ENCODE measurements at regions not wholly inside any gene's neighbourhood (a gene's known extent, or its start where the extent isn't known, plus 50 kb on each side); places are given as distances from the start of the nearest gene placed in this dataset.
A peak's percentile ranks its signal among the peaks of the same experiment; 100 is the strongest.
"Not testable (repeated sequence)": the region's sequence is repeated elsewhere in the genome, so short reads cannot be mapped to it uniquely, and the experiment has no call there.

- peak; percentile 38 for TF ChIP-seq CTCF (IDR thresholded peaks at IDR 0.05; ENCODE audit: borderline replicate concordance, control extremely low read depth, extremely low read depth, insufficient read depth, missing control alignments)
- DNase-seq (ENCODE audit: low spot score) = peak; percentile 19
- in situ Hi-C loops (cut with MboI; ENCODE audit: low sequenced_read_pairs, unreplicated experiment) = no loop called here
These were observed 594.9 kb downstream of the REEP3 start for GRCh38 chr10:64115908-64116643.

- no peak for DNase-seq (ENCODE audit: low spot score)
- no peak for TF ChIP-seq CTCF (IDR thresholded peaks at IDR 0.05; ENCODE audit: borderline replicate concordance, control extremely low read depth, extremely low read depth, insufficient read depth, missing control alignments)
- in situ Hi-C loops (cut with MboI; ENCODE audit: low sequenced_read_pairs, unreplicated experiment) = no loop called here
These were observed 595.5 kb downstream of the REEP3 start for GRCh38 chr10:64116707-64117106.

GRCh38 chr10:64118736-64119135 lies 597.5 kb downstream of the REEP3 start:
- no peak for DNase-seq (ENCODE audit: low spot score)
- in situ Hi-C loops (cut with MboI; ENCODE audit: low sequenced_read_pairs, unreplicated experiment) = no loop called here
- TF ChIP-seq CTCF (IDR thresholded peaks at IDR 0.05; ENCODE audit: borderline replicate concordance, control extremely low read depth, extremely low read depth, insufficient read depth, missing control alignments) = no peak

- in situ Hi-C loops (cut with MboI; ENCODE audit: low sequenced_read_pairs, unreplicated experiment); DNase-seq (ENCODE audit: low spot score): not testable (repeated sequence)
These were observed 599.2 kb downstream of the REEP3 start for GRCh38 chr10:64120301-64120980.

GRCh38 chr10:64130152-64130551 lies 609.0 kb downstream of the REEP3 start:
- in situ Hi-C loops (cut with MboI; ENCODE audit: low sequenced_read_pairs, unreplicated experiment) = no loop called here
- TF ChIP-seq CTCF (IDR thresholded peaks at IDR 0.05; ENCODE audit: borderline replicate concordance, control extremely low read depth, extremely low read depth, insufficient read depth, missing control alignments) = no peak
- DNase-seq (ENCODE audit: low spot score) = no peak

- in situ Hi-C loops (cut with MboI; ENCODE audit: low sequenced_read_pairs, unreplicated experiment) = no loop called here
- no peak for DNase-seq (ENCODE audit: low spot score)
- no peak for TF ChIP-seq CTCF (IDR thresholded peaks at IDR 0.05; ENCODE audit: borderline replicate concordance, control extremely low read depth, extremely low read depth, insufficient read depth, missing control alignments)
These were observed 613.5 kb downstream of the REEP3 start for GRCh38 chr10:64134676-64135075.

- in situ Hi-C loops (cut with MboI; ENCODE audit: low sequenced_read_pairs, unreplicated experiment) = no loop called here
- TF ChIP-seq CTCF (IDR thresholded peaks at IDR 0.05; ENCODE audit: borderline replicate concordance, control extremely low read depth, extremely low read depth, insufficient read depth, missing control alignments) = no peak
- no peak for DNase-seq (ENCODE audit: low spot score)
These were observed 621.2 kb downstream of the REEP3 start for GRCh38 chr10:64142395-64142794.

Data from GM13976 (cell line).